ENCODE measurements at regions not wholly inside any gene's neighbourhood (a gene's known extent, or its start where the extent isn't known, plus 50 kb on each side); places are given as distances from the start of the nearest gene placed in this dataset.

DNA sequence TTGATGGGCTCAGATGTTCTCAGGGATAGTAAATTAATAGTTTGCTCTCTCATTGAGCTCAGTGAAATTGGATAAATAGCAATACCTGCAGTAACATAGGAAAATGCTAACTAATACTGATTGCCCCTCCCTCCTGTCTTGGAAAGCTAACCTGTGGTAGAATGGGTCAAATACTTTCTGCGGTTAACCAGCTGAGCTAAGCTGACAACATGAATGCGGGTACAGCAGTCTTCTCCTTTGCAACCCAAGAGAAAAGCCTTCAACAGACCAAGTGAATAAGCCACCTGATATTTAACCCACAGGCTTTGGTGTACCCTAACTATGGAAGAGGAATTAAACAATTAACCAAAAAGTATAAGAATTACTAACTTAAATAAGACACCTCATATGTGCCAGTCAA is 408.3 kb upstream of the MAF start:
- no peak overlapping the region for H3K4me2 ChIP-seq (ENCODE audit: insufficient read depth, insufficient read length, low read length)
- Mint-ChIP-seq H3K27ac (no peak overlapping the region), H3K27me3 (ENCODE audit: low read depth) (0 out of 2 replicates have a peak, but pooled peaks cover 4% of the 10 kb centered on the region), H3K4me1 (0 out of 4 replicates have a peak, but pooled peaks cover 0 to 2% of the 10 kb centered on the region in 2 experiments), H3K36me3 (ENCODE audit: insufficient read depth in 1 of 3, low read depth in 3 of 3) (no peaks in the 10 kb centered on the region), H3K9me3 (no peaks in the 10 kb centered on the region), H3K4me3 (no peak overlapping the region)
- no peak overlapping the region for H2BK12ac ChIP-seq (ENCODE audit: insufficient read length, low read depth, low read length)
- no CpG with 5 or more reads among the region's 2 CpGs for WGBS (ENCODE audit: extremely low coverage, insufficient read length, low lambda C conversion rate)
- H2BK15ac ChIP-seq (ENCODE audit: low read depth, low read length) = no peak overlapping the region
- no peak overlapping the region for H3K18ac ChIP-seq (ENCODE audit: insufficient read length, low read depth, low read length)
- no peaks in the 10 kb centered on the region for H3K9me3 ChIP-seq (ENCODE audit: control insufficient read depth, low read depth, low read length)
- H4K5ac ChIP-seq (ENCODE audit: insufficient read length, low read depth, low read length) = no peak overlapping the region
- H2BK120ac ChIP-seq (ENCODE audit: low read depth, low read length, poor library complexity, severe bottlenecking) = no peak overlapping the region
- H3K27ac ChIP-seq (ENCODE audit: insufficient read length, low read depth, low read length) = no peak overlapping the region
- H3K4ac ChIP-seq (ENCODE audit: low read depth, low read length) = no peak overlapping the region
- no peak overlapping the region for H4K8ac ChIP-seq (replicated peaks; ENCODE audit: insufficient read length, low read depth, low read length)
- no peak overlapping the region for H2BK5ac ChIP-seq (ENCODE audit: insufficient read length, low read length)
- no peaks in the 10 kb centered on the region for H3K79me1 ChIP-seq (ENCODE audit: insufficient read depth, low read depth, low read length, poor library complexity, severe bottlenecking)
- H3K56ac ChIP-seq (ENCODE audit: insufficient read length, low read depth, low read length) = no peak overlapping the region
- no peak overlapping the region for H3T11ph ChIP-seq (ENCODE audit: low read length)
- no peak for TF ChIP-seq CTCF (conservative IDR thresholded peaks at IDR 0.05)
- H3K9ac ChIP-seq (ENCODE audit: extremely low read depth, insufficient read length, low read length) = no peak overlapping the region
- H2AK5ac ChIP-seq (ENCODE audit: insufficient read length, low read length) = no peak overlapping the region
- no peak overlapping the region for H4K91ac ChIP-seq (ENCODE audit: insufficient read length, low read depth, low read length)
- no peak for DNase-seq
- H3K4me1 ChIP-seq (ENCODE audit: insufficient read depth, low read length) = no peaks in the 10 kb centered on the region
- no peak overlapping the region for H3K23ac ChIP-seq (ENCODE audit: insufficient read length, low read depth, low read length)
- no peaks in the 10 kb centered on the region for H3K23me2 ChIP-seq (ENCODE audit: insufficient read length, low read depth, low read length, poor library complexity, severe bottlenecking)
- H3K79me2 ChIP-seq (ENCODE audit: insufficient read depth, low read length) = no peaks in the 10 kb centered on the region
- H3K27me3 ChIP-seq (ENCODE audit: insufficient read depth, low read length) = no peaks in the 10 kb centered on the region
- no peak overlapping the region for H3K14ac ChIP-seq (ENCODE audit: insufficient read depth, low read length)
- no peak overlapping the region for H2BK20ac ChIP-seq (ENCODE audit: low read depth, low read length, poor library complexity, severe bottlenecking)
- H4K20me1 ChIP-seq (ENCODE audit: control insufficient read depth, insufficient read depth, insufficient read length) = no peaks in the 10 kb centered on the region
- no peak overlapping the region for H2AFZ ChIP-seq (ENCODE audit: low read length)

Data from H9 (cell line).